NCI-H524 (cell line): ENCODE measurements at regions not wholly inside any gene's neighbourhood (a gene's known extent, or its start where the extent isn't known, plus 50 kb on each side); places are given as distances from the start of the nearest gene placed in this dataset.
A peak's percentile ranks its signal among the peaks of the same experiment; 100 is the strongest.
"Not testable (repeated sequence)": the region's sequence is repeated elsewhere in the genome, so short reads cannot be mapped to it uniquely, and the experiment has no call there.

Experiments used
- DNase-seq, 2 experiments: peaks; one replicate each; lab custom pipeline; 2025; lab: John Stamatoyannopoulos, UW

GRCh38 chr6:77324866-77325265, 138.4 kb downstream of the HTR1B start:
- no peak for DNase-seq

- no peak for DNase-seq
These were observed 140.7 kb downstream of the HTR1B start for GRCh38 chr6:77322604-77323003.

DNA sequence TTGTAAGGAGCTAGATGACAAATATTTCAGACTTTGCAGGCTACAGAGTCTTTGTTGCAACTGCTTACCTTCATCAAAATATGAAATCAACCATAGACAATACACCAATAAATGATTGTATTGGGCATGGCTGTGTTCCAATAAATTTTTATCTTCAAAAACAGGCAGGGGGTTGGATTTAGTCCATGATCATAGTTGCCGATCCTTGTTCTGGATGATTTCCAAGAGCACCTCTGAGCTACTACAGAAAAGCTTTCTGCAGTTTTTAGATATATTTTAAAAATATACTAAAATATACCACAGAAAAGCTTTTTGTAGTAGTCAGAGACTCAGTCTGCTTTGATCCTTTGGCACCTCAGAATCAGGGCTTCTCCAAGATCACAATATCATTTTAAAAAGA, 145.0 kb downstream of the HTR1B start:
- DNase-seq: no peak

GRCh38 chr6:77313595-77313994, 149.7 kb downstream of the HTR1B start:
- DNase-seq: no peak

DNA sequence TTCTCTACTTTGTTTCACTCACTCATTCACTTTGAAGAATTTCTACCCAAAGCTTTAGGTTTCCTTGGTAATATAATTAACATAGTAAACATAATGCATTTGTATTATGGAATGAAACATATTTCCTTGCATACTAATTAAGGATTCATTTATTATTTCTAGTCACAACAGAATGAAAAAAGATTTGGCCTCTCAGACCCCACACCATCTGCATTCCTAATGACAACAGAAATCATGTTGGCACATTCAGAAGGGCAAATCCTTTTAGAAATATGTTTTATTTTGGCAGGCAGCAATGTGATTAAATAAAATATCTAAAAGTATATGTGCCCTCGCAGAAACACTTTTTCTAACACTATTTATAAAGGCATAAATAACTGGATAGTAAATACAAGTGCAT, 163.4 kb downstream of the HTR1B start:
- no peak for DNase-seq

GRCh38 chr6:77298283-77298682, 165.0 kb downstream of the HTR1B start:
- DNase-seq: no peak

- no peak for DNase-seq
These were observed 170.4 kb downstream of the HTR1B start for GRCh38 chr6:77292564-77293546.

GRCh38 chr6:77290798-77291197, 172.5 kb downstream of the HTR1B start:
- DNase-seq: no peak

- no peak for DNase-seq
These were observed 176.8 kb downstream of the HTR1B start for GRCh38 chr6:77286541-77286940.

- no peak for DNase-seq
These were observed 189.4 kb downstream of the HTR1B start for GRCh38 chr6:77273929-77274328.

- DNase-seq: peak in 1 of 2 experiments; percentile 2
These were observed 198.3 kb downstream of the HTR1B start for GRCh38 chr6:77264970-77265369.

GRCh38 chr6:77263003-77263402, 200.3 kb downstream of the HTR1B start:
- DNase-seq: no peak

DNA sequence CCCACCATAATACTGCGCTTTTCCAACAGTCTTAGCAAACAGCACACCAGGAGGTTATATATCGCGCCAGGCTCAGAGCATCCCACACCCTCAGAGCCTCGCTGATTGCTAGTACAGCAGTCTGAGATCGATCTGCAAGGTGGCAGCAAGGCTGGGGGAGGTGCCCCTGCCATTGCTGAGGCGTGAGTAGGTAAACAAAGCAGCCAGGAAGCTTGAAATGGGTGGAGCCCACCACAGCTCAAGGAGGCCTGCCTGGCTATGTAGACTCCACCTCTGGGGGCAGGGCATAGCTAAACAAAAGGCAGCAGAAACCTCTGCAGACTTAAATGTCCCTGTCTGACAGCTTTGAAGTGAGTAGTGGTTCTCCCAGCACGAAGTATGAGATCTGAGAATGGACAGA, 211.5 kb downstream of the HTR1B start:
- not testable (repeated sequence) for DNase-seq

- no peak for DNase-seq
These were observed 213.7 kb downstream of the HTR1B start for GRCh38 chr6:77249560-77249959.

GRCh38 chr6:77245026-77245425, 218.3 kb downstream of the HTR1B start:
- no peak for DNase-seq

- no peak for DNase-seq
These were observed 231.6 kb downstream of the HTR1B start for GRCh38 chr6:77231438-77232305.

DNA sequence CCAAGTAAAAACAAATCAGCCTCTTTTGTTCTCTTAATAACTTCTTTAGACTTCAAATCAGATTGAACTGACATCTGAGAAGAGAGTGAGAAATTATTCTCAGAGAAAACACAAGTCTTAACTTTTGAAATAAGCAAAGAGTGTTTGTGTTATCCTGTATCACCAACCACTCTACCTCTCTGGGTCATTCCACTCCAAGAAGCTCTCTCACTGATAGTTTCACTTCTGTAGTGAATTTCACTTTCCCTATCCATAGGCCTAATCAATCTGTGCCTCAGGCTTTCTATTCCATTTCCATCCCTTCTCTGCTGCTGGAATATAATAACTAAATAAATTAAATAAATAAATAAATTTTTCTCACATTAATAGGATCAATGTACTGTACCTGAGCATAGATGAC, 235.0 kb downstream of the HTR1B start:
- no peak for DNase-seq

GRCh38 chr6:77217896-77218295, 245.4 kb downstream of the HTR1B start:
- no peak for DNase-seq

DNA sequence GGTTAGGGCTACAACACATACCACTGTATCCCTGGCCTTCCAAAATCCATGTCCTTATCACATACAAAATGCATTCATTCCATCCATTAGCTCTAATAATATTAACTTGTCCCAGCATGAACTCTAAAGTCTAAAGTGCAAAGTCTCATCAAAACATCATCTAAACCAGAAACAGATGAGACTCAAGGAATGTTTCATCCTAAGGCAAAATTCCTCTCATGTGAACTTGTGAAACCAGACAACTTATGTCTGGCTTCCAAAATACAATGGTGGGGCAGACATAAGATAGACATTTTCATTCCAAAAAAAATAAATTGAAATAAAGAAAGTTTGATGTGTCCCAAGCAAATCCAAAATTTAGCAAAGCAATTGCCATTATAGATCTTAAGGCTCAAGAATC, 257.4 kb downstream of the HTR1B start:
- DNase-seq: no peak

GRCh38 chr6:77204555-77204954, 258.7 kb downstream of the HTR1B start:
- no peak for DNase-seq

- no peak for DNase-seq
These were observed 279.8 kb downstream of the HTR1B start for GRCh38 chr6:77183447-77183846.

DNA sequence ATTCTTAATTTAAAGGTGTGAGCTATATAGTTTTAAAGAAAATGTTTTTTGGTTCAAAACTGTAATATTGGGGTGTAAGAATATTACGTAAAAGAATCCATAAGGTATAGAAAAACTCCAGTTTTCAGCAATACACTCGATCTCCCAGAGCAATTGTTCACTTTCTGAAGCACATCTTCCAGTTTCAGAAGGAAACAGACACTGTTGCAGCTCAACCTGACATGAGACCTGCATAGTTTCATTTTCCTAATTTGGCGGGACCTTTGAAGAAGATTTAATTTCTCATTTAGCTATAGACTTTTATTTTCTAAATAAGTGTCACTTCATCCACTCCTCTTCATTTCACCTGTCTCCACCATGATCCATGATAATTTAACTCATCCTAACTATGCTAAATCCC, 281.5 kb downstream of the HTR1B start:
- no peak for DNase-seq

GRCh38 chr6:77180326-77180725, 283.0 kb downstream of the HTR1B start:
- DNase-seq: no peak
